T-cell (primary cell): ENCODE measurements at regions not wholly inside any gene's neighbourhood (a gene's known extent, or its start where the extent isn't known, plus 50 kb on each side); places are given as distances from the start of the nearest gene placed in this dataset.

Experiments used
- ATAC-seq, 4 experiments: fragments of 200-7000 bp in 3 of 4; fragments of 150-1000 bp in 1 of 4; cut with Tn5 transposase; replicated peaks in 1 of 4; 1 replicate in 3 of 4; 2 replicates in 1 of 4; pipeline ENCODE4 v1.10.0; 2021; ENCODE audit warnings: moderate library complexity in 3 of 4, mild to moderate bottlenecking in 2 of 4, moderate number of reproducible peaks in 1 of 4
- CTCF ChIA-PET, 2 donors: fragments of 300-600 bp; sonication (Branson Sonifier 250); formaldehyde crosslinking; loops; one replicate each; lab custom pipeline; 2022; ENCODE audit warnings: antibody characterized with exemption in 2 of 2; lab: Charles Lee
- POLR2A ChIA-PET, 2 donors: fragments of 300-600 bp; sonication (Branson Sonifier 250); formaldehyde crosslinking; loops; one replicate each; lab custom pipeline; 2022; ENCODE audit warnings: antibody characterized with exemption in 2 of 2; lab: Charles Lee
- DNase-seq, 35 experiments: peaks; one replicate each; pipeline versions ENCODE4 v3.0.0 to v3.0.0-alpha.2; 2013 to 2023
- H3K27ac ChIP-seq: one replicate; pipeline ENCODE4 v1.5.1; 2013; ENCODE audit warnings: low read length
- H3K27me3 ChIP-seq, 2 experiments: replicated peaks in 1 of 2; 1 replicate in 1 of 2; 2 replicates in 1 of 2; pipeline versions ENCODE4 v1.6.1 to v1.7.0; 2013; ENCODE audit warnings: low read length in 1 of 2, mixed read lengths in 1 of 2; ENCODE audit not compliant: control insufficient read depth in 2 of 2, insufficient read depth in 2 of 2; ENCODE audit errors: extremely low read depth in 1 of 2
- H3K36me3 ChIP-seq, 2 donors: 1 replicate in 1 of 2; 2 replicates in 1 of 2; pipeline versions ENCODE4 v1.6.1 to v1.7.0; 2013; ENCODE audit warnings: low read length in 1 of 2; ENCODE audit not compliant: control insufficient read depth in 2 of 2, insufficient read depth in 1 of 2; ENCODE audit errors: extremely low read depth in 1 of 2
- H3K4me1 ChIP-seq, 2 experiments: 1 replicate in 1 of 2; 2 replicates in 1 of 2; pipeline versions ENCODE4 v1.6.1 to v1.7.0; 2013; ENCODE audit warnings: low read length in 2 of 2, mixed read lengths in 1 of 2; ENCODE audit not compliant: insufficient read depth in 2 of 2, control insufficient read depth in 1 of 2; ENCODE audit errors: extremely low read depth in 1 of 2
- H3K4me3 ChIP-seq, 2 donors: 1 replicate in 1 of 2; 2 replicates in 1 of 2; pipeline versions ENCODE4 v1.5.1 to v1.7.0; 2013; ENCODE audit warnings: mild to moderate bottlenecking in 2 of 2, low read length in 1 of 2, moderate library complexity in 1 of 2; ENCODE audit not compliant: control insufficient read depth in 1 of 2; ENCODE audit errors: extremely low read depth in 1 of 2
- H3K9me3 ChIP-seq: 2 replicates; pipeline ENCODE4 v1.7.0; 2013
- H3K27ac Mint-ChIP-seq, 2 donors: one replicate each; pipeline ENCODE4 v1.8.0; 2020 to 2021; ENCODE audit warnings: mild to moderate bottlenecking in 2 of 2, mixed read lengths in 2 of 2
- H3K27me3 Mint-ChIP-seq, 2 donors: one replicate each; pipeline ENCODE4 v1.8.0; 2021 to 2022; ENCODE audit warnings: mixed read lengths in 2 of 2
- H3K36me3 Mint-ChIP-seq: one replicate; pipeline ENCODE4 v1.8.0; 2021; ENCODE audit warnings: mixed read lengths
- H3K4me1 Mint-ChIP-seq, 3 donors: one replicate each; pipeline ENCODE4 v1.8.0; 2020 to 2022; ENCODE audit warnings: mixed read lengths in 3 of 3, mild to moderate bottlenecking in 1 of 3
- H3K4me3 Mint-ChIP-seq, 3 donors: one replicate each; pipeline ENCODE4 v1.8.0; 2020 to 2022; ENCODE audit warnings: mild to moderate bottlenecking in 3 of 3, mixed read lengths in 3 of 3, moderate library complexity in 3 of 3
- H3K9me3 Mint-ChIP-seq, 3 donors: one replicate each; pipeline ENCODE4 v1.8.0; 2020 to 2022; ENCODE audit warnings: mixed read lengths in 3 of 3
- WGBS: methylation state at CpG from one replicate; pipeline ENCODE4 v1.1.5; 2013; ENCODE audit warnings: missing lambda C conversion rate; ENCODE audit not compliant: insufficient coverage; 5-methylcytosine and 5-hydroxymethylcytosine counted together

- ChIA-PET POLR2A (no interaction called here), CTCF (no interaction called here)
- no peaks in the 10 kb centered on the region for H3K4me1 Mint-ChIP-seq
- no peak overlapping the region for H3K4me3 ChIP-seq
- H3K27me3 Mint-ChIP-seq: peaks cover 3% of the 10 kb centered on the region in 2 donors
- no peaks in the 10 kb centered on the region for H3K36me3 Mint-ChIP-seq
- no peaks in the 10 kb centered on the region for H3K36me3 ChIP-seq
- peaks cover 0 to 12% of the 10 kb centered on the region in 2 experiments for H3K27me3 ChIP-seq
- ATAC-seq (no peak), DNase-seq (no peak)
- H3K4me1 ChIP-seq: no peaks in the 10 kb centered on the region
- H3K4me3 Mint-ChIP-seq: no peak overlapping the region
- no peaks in the 10 kb centered on the region for H3K9me3 ChIP-seq
- no peak overlapping the region for H3K27ac ChIP-seq
- 77% methylated on average over 5 of the region's 11 CpGs for WGBS
- no peaks in the 10 kb centered on the region for H3K9me3 Mint-ChIP-seq
- H3K27ac Mint-ChIP-seq: no peak overlapping the region
Measured at GRCh38 chr10:117796130-117796745, 250.5 kb downstream of the RAB11FIP2 start.

GRCh38 chr10:117797296-117797695 lies 249.4 kb downstream of the RAB11FIP2 start:
- 91% methylated on average over 4 of the region's 10 CpGs for WGBS
- Mint-ChIP-seq H3K27ac (no peak overlapping the region), H3K4me3 (no peak overlapping the region), H3K36me3 (no peaks in the 10 kb centered on the region), H3K9me3 (no peaks in the 10 kb centered on the region), H3K27me3 (peaks cover 3 to 5% of the 10 kb centered on the region in 2 donors), H3K4me1 (no peaks in the 10 kb centered on the region)
- no peaks in the 10 kb centered on the region for H3K9me3 ChIP-seq
- no peaks in the 10 kb centered on the region for H3K4me1 ChIP-seq
- H3K27ac ChIP-seq: no peak overlapping the region
- no peak for DNase-seq
- no peaks in the 10 kb centered on the region for H3K36me3 ChIP-seq
- ChIA-PET POLR2A (no interaction called here), CTCF (no interaction called here)
- ATAC-seq: no peak
- no peak overlapping the region for H3K4me3 ChIP-seq
- H3K27me3 ChIP-seq: peaks cover 0 to 19% of the 10 kb centered on the region in 2 experiments

- ChIA-PET CTCF (no interaction called here), POLR2A (no interaction called here)
- no peaks in the 10 kb centered on the region for H3K36me3 Mint-ChIP-seq
- H3K4me3 Mint-ChIP-seq: no peak overlapping the region
- H3K9me3 Mint-ChIP-seq: no peaks in the 10 kb centered on the region
- WGBS: 44% methylated on average over 3 of the region's 7 CpGs
- no peak for DNase-seq
- Histone ChIP-seq H3K9me3 (no peaks in the 10 kb centered on the region), H3K27ac (no peak overlapping the region), H3K4me3 (no peak overlapping the region), H3K4me1 (no peaks in the 10 kb centered on the region), H3K36me3 (no peaks in the 10 kb centered on the region), H3K27me3 (peaks cover 0 to 11% of the 10 kb centered on the region in 2 experiments)
- peaks cover 5 to 6% of the 10 kb centered on the region in 2 donors for H3K27me3 Mint-ChIP-seq
- H3K27ac Mint-ChIP-seq: no peak overlapping the region
- H3K4me1 Mint-ChIP-seq: no peaks in the 10 kb centered on the region
- no peak for ATAC-seq
Measured at GRCh38 chr10:117801691-117802090, 245.1 kb downstream of the RAB11FIP2 start.

- H3K4me3 ChIP-seq: no peak overlapping the region
- no peaks in the 10 kb centered on the region for H3K4me1 ChIP-seq
- H3K27me3 Mint-ChIP-seq: peaks cover 5 to 12% of the 10 kb centered on the region in 2 donors
- no peak overlapping the region for H3K4me3 Mint-ChIP-seq
- H3K27ac ChIP-seq: no peak overlapping the region
- no peak for ATAC-seq
- no peaks in the 10 kb centered on the region for H3K9me3 ChIP-seq
- H3K36me3 ChIP-seq: no peaks in the 10 kb centered on the region
- H3K9me3 Mint-ChIP-seq: peaks cover 0 to 1% (median under 1%) of the 10 kb centered on the region in 3 donors
- H3K36me3 Mint-ChIP-seq: no peaks in the 10 kb centered on the region
- no peaks in the 10 kb centered on the region for H3K4me1 Mint-ChIP-seq
- POLR2A ChIA-PET: no interaction called here
- CTCF ChIA-PET: no interaction called here
- no peak overlapping the region for H3K27ac Mint-ChIP-seq
- no peak for DNase-seq
- peaks cover 0 to 11% of the 10 kb centered on the region in 2 experiments for H3K27me3 ChIP-seq
- 64% methylated on average over 11 of the region's 13 CpGs for WGBS
Measured at GRCh38 chr10:117804470-117805011, 242.2 kb downstream of the RAB11FIP2 start.

GRCh38 chr10:117805139-117805538 lies 241.6 kb downstream of the RAB11FIP2 start:
- Mint-ChIP-seq H3K4me3 (no peak overlapping the region), H3K27ac (no peak overlapping the region), H3K36me3 (no peaks in the 10 kb centered on the region), H3K9me3 (peaks cover 0 to 5% (median 5%) of the 10 kb centered on the region in 3 donors), H3K27me3 (peaks cover 5 to 12% of the 10 kb centered on the region in 2 donors), H3K4me1 (no peaks in the 10 kb centered on the region)
- WGBS: 55% methylated on average over 5 of the region's 13 CpGs
- POLR2A ChIA-PET: no interaction called here
- H3K36me3 ChIP-seq: no peaks in the 10 kb centered on the region
- H3K4me1 ChIP-seq: no peaks in the 10 kb centered on the region
- DNase-seq: no peak
- no peak overlapping the region for H3K27ac ChIP-seq
- no peak overlapping the region for H3K4me3 ChIP-seq
- peaks cover 0 to 11% of the 10 kb centered on the region in 2 experiments for H3K27me3 ChIP-seq
- ATAC-seq: no peak
- CTCF ChIA-PET: no interaction called here
- H3K9me3 ChIP-seq: no peaks in the 10 kb centered on the region

- H3K27ac Mint-ChIP-seq: no peak overlapping the region
- ChIA-PET CTCF (no interaction called here), POLR2A (interaction anchor here in 1 of 2 donors (0.6 kb wide), 1 partner anchor 78 kb away, joined by 4 read pairs; no protein-coding TSS in a partner anchor)
- no peak overlapping the region for H3K27ac ChIP-seq
- no peak overlapping the region for H3K4me3 ChIP-seq
- no peaks in the 10 kb centered on the region for H3K4me1 Mint-ChIP-seq
- no peaks in the 10 kb centered on the region for H3K36me3 Mint-ChIP-seq
- ATAC-seq (no peak), DNase-seq (no peak)
- 53% methylated on average over 2 of the region's 4 CpGs for WGBS
- H3K4me1 ChIP-seq: no peaks in the 10 kb centered on the region
- H3K9me3 ChIP-seq: no peaks in the 10 kb centered on the region
- peaks cover 0 to 7% (median 5%) of the 10 kb centered on the region in 3 donors for H3K9me3 Mint-ChIP-seq
- no peaks in the 10 kb centered on the region for H3K27me3 ChIP-seq
- H3K27me3 Mint-ChIP-seq: peaks cover 3 to 10% of the 10 kb centered on the region in 2 donors
- no peak overlapping the region for H3K4me3 Mint-ChIP-seq
- no peaks in the 10 kb centered on the region for H3K36me3 ChIP-seq
Measured at GRCh38 chr10:117807441-117807840, 239.3 kb downstream of the RAB11FIP2 start.
